ENCODE measurements at regions not wholly inside any gene's neighbourhood (a gene's known extent, or its start where the extent isn't known, plus 50 kb on each side); places are given as distances from the start of the nearest gene placed in this dataset.

GRCh38 chr9:13628526-13628925 is 349.0 kb upstream of the MPDZ start (continued):
- TF ChIP-seq ZFP36 (IDR thresholded peaks at IDR 0.05; ENCODE audit: low read depth, low read length, partially characterized antibody) (no peak), POLR2B (IDR thresholded peaks at IDR 0.05; ENCODE audit: low read depth, partially characterized antibody) (no peak), HMBOX1 (IDR thresholded peaks at IDR 0.05) (no peak)

GRCh38 chr9:13627502-13627901 is 348.0 kb upstream of the MPDZ start:
- no peaks in the 10 kb centered on the region for H3K4me1 ChIP-seq (replicated peaks in 1 of 2; ENCODE audit: control insufficient read depth in 2 of 2, insufficient read depth in 2 of 2, low read length in 2 of 2)
- H3K4me2 ChIP-seq (ENCODE audit: insufficient read depth, low read length), result no peak overlapping the region
- H3K9me1 ChIP-seq (ENCODE audit: control insufficient read depth, insufficient read depth, low read length), result no peaks in the 10 kb centered on the region
- no peaks in the 10 kb centered on the region for H3K36me3 ChIP-seq (ENCODE audit: control insufficient read depth, insufficient read depth, low read length)
- no peaks in the 10 kb centered on the region for H4K20me1 ChIP-seq (replicated peaks; ENCODE audit: control insufficient read depth, insufficient read depth, low read length)
- no peaks in the 10 kb centered on the region for H3K79me2 ChIP-seq (ENCODE audit: control insufficient read depth, insufficient read depth, low read length)
- ATAC-seq (no peak), DNase-seq (ENCODE audit: extremely low read depth in 1 of 4, low spot score in 3 of 4) (no peak), FAIRE-seq (no peak)
- H3K27ac ChIP-seq (ENCODE audit: extremely low read depth, low read depth, low read length), result no peak overlapping the region
- intact Hi-C loops (cut with micrococcal nuclease), result no loop called here
- WGBS (ENCODE audit: insufficient coverage, low coverage, missing lambda C conversion rate), result 0% methylated on average over 2 of the region's 3 CpGs
- in situ Hi-C loops (cut with MboI), result no loop called here
- no peak overlapping the region for H3K9ac ChIP-seq (ENCODE audit: insufficient read depth in 1 of 2, low read depth in 2 of 2, low read length in 2 of 2)
- no peak overlapping the region for H3K4me3 ChIP-seq
- no peaks in the 10 kb centered on the region for H3K27me3 ChIP-seq (ENCODE audit: control insufficient read depth in 2 of 2, insufficient read depth in 2 of 2, low read length in 2 of 2)
- no TSS peak for BruUV-seq (replicated peaks)
- POLR2A ChIA-PET, result no interaction called here
- TF ChIP-seq ARID3B (CRISPR knock-in tag; IDR thresholded peaks at IDR 0.05; ENCODE audit: borderline replicate concordance) (no peak), MYC (IDR thresholded peaks at IDR 0.05; ENCODE audit: low read depth, low read length) (no peak), MYC (CRISPR knock-in tag; IDR thresholded peaks at IDR 0.05; ENCODE audit: borderline replicate concordance, low read depth) (no peak), NFXL1 (CRISPR knock-in tag; IDR thresholded peaks at IDR 0.05) (no peak)
- CTCF ChIA-PET (ENCODE audit: low intra/inter-chr PET ratio), result no interaction called here
- no peak overlapping the region for H2AFZ ChIP-seq (ENCODE audit: low read depth, low read length)
- H3K9me3 ChIP-seq (replicated peaks; ENCODE audit: control insufficient read depth, insufficient read depth, low read depth, low read length), result no peaks in the 10 kb centered on the region

All from K562 (cell line).